Ovary (tissue), 3 donors: ENCODE measurements at regions not wholly inside any gene's neighbourhood (a gene's known extent, or its start where the extent isn't known, plus 50 kb on each side); places are given as distances from the start of the nearest gene placed in this dataset.

Experiments used
- CTCF ChIP-seq, 3 donors: fragments of 450-650 bp in 2 of 3; fragments of 200-600 bp in 1 of 3; IDR thresholded peaks; one replicate each; pipeline versions ENCODE4 v1.5.1 to v1.8.0; 2016 to 2022; ENCODE audit warnings: antibody characterized with exemption in 3 of 3, mild to moderate bottlenecking in 1 of 3
- EP300 ChIP-seq: sonication (generic); formaldehyde crosslinking; IDR thresholded peaks from one replicate; pipeline ENCODE4 v1.6.1; 2017; ENCODE audit warnings: antibody characterized with exemption
- donor health status: DM: no; HTN: no; CAD: no.

- TF ChIP-seq CTCF (IDR thresholded peaks at IDR 0.05), result no peak
- no peak for TF ChIP-seq EP300
These were observed 371.1 kb upstream of the NDST4 start for GRCh38 chr4:115484479-115484878.
